K562 (cell line): ENCODE measurements at regions not wholly inside any gene's neighbourhood (a gene's known extent, or its start where the extent isn't known, plus 50 kb on each side); places are given as distances from the start of the nearest gene placed in this dataset.

Source experiments
- BCLAF1 ChIP-seq, 2 experiments: fragments of 450-650 bp in 1 of 2; IDR thresholded peaks; 2 replicates each; pipeline ENCODE4 v1.6.1; 2011 to 2017; ENCODE audit warnings: low read depth in 2 of 2, antibody characterized with exemption in 1 of 2, borderline replicate concordance in 1 of 2, low read length in 1 of 2, mild to moderate bottlenecking in 1 of 2, mixed read lengths in 1 of 2; ENCODE audit not compliant: control insufficient read depth in 1 of 2
- CREM ChIP-seq: IDR thresholded peaks from 2 replicates; pipeline ENCODE4 v1.6.1; 2014; ENCODE audit warnings: antibody characterized with exemption, low read depth
- DPF2 ChIP-seq: fragments of 450-650 bp; IDR thresholded peaks from 2 replicates; pipeline ENCODE4 v1.6.1; 2016
- FOSL1 ChIP-seq: fragments of 200-800 bp; sonication (Bioruptor generic); conservative IDR thresholded peaks from 2 replicates; pipeline ENCODE4 v1.6.1; 2016; ENCODE audit warnings: missing genetic modification characterization, missing compliant biosample characterization
- GABPB2 ChIP-seq: fragments of 250-450 bp; sonication (Bioruptor Pico); conservative IDR thresholded peaks from 2 replicates; pipeline ENCODE4 v1.5.1; 2021; ENCODE audit warnings: mild to moderate bottlenecking
- KLF16 ChIP-seq: IDR thresholded peaks from 2 replicates; pipeline ENCODE4 v1.6.1; 2016; ENCODE audit warnings: antibody characterized with exemption
- RBBP5 ChIP-seq: fragments of 200-600 bp; sonication (generic); IDR thresholded peaks from 2 replicates; pipeline ENCODE4 v1.6.1; 2012; ENCODE audit warnings: borderline replicate concordance, mild to moderate bottlenecking, low read length, control low read depth, inconsistent platforms; ENCODE audit not compliant: insufficient read depth, poor library complexity, severe bottlenecking
- REST ChIP-seq, 2 experiments: fragments of 450-650 bp; formaldehyde crosslinking in 1 of 2; IDR thresholded peaks; 2 replicates each; pipeline versions ENCODE4 v1.4.0 to v1.6.1; 2014 to 2020; ENCODE audit warnings: mild to moderate bottlenecking in 2 of 2, borderline replicate concordance in 1 of 2, low read depth in 1 of 2
- TARDBP ChIP-seq: fragments of 450-650 bp; IDR thresholded peaks from 2 replicates; pipeline ENCODE4 v1.6.1; 2016
- TCF3 ChIP-seq: sonication (generic); formaldehyde crosslinking; IDR thresholded peaks from 2 replicates; pipeline ENCODE4 v1.4.0; 2020; ENCODE audit warnings: mild to moderate bottlenecking, missing genetic modification reagents
- VEZF1 ChIP-seq: fragments of 200-800 bp; sonication (Bioruptor generic); IDR thresholded peaks from 2 replicates; pipeline ENCODE4 v1.6.1; 2017; ENCODE audit warnings: missing genetic modification characterization, missing compliant biosample characterization
- ZNF584 ChIP-seq: fragments of 200-800 bp; sonication (Bioruptor generic); IDR thresholded peaks from 2 replicates; pipeline ENCODE4 v1.6.1; 2016; ENCODE audit warnings: low read depth, mild to moderate bottlenecking, missing genetic modification characterization, missing compliant biosample characterization
- ZNF75A ChIP-seq: fragments of 450-650 bp; formaldehyde crosslinking; IDR thresholded peaks from 2 replicates; pipeline ENCODE4 v1.4.0; 2020; ENCODE audit warnings: mild to moderate bottlenecking

GRCh38 chr14:76961631-76962302 lies 66.7 kb downstream of the IRF2BPL start (continued):
- TF ChIP-seq REST (IDR thresholded peaks at IDR 0.05; ENCODE audit: borderline replicate concordance) (peak; percentile 40; the same call in 1 of the 2 replicates), REST (CRISPR knock-in tag; IDR thresholded peaks at IDR 0.05; ENCODE audit: low read depth) (no peak), ZNF584 (CRISPR knock-in tag) (0 out of 2 replicates have a peak, but pooled peaks have one; percentile 19), GABPB2 (CRISPR knock-in tag) (no peak), TCF3 (peak; percentile 29; the same call in 1 of the 2 replicates), TARDBP (peak; percentile 48; the same call in 1 of the 2 replicates), FOSL1 (tag) (peak; percentile 81), ZNF75A (no peak), BCLAF1 (IDR thresholded peaks at IDR 0.05; ENCODE audit: borderline replicate concordance in 1 of 2, control insufficient read depth in 1 of 2, low read depth in 2 of 2, low read length in 1 of 2) (peak in 1 of 2 experiments; percentile 16; a peak in 1 of 4 replicates), CREM (peak; percentile 25; the same call in 1 of the 2 replicates), DPF2 (peak; percentile 73), RBBP5 (peak; percentile 51), VEZF1 (CRISPR knock-in tag) (peak; percentile 74), KLF16 (peak; percentile 66; the same call in 1 of the 2 replicates)
